ENCODE measurements at regions not wholly inside any gene's neighbourhood (a gene's known extent, or its start where the extent isn't known, plus 50 kb on each side); places are given as distances from the start of the nearest gene placed in this dataset.
A peak's percentile ranks its signal among the peaks of the same experiment; 100 is the strongest.

DNA sequence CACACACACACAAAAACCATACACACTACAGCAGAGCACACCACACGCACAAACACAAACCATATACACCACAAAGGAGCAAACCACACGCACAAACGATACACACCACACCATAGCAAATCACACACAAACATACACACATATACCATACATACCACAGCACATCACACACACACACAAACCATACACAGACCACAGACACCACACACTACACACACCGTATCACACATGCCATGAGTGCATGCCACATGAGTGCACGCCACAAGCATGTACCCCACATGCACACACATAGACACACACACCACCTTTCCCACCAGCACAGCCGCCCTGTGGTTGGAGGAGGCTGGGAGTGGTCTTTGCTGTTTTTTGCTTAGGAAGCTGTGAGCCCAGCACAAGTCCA is 517.1 kb upstream of the MYT1L start:
- H3K27me3 ChIP-seq (ENCODE audit: insufficient read depth in 3 of 3, low read length in 2 of 3) = no peaks in the 10 kb centered on the region
- ATAC-seq = no peak
- WGBS, 3 donors = 73 to 84% (median 81%) methylated on average over 6 of the region's 6 CpGs
- peaks cover 6% of the 10 kb centered on the region for H3K4me1 ChIP-seq
- no peaks in the 10 kb centered on the region for H3K36me3 ChIP-seq (ENCODE audit: insufficient read depth in 1 of 2, low read depth in 1 of 2)
- intact Hi-C loops (cut with DNase I) = loop anchor here in 1 of 2 donors (5.0 kb wide), 1 partner anchor 76 kb away; no protein-coding TSS in a partner anchor
- TF ChIP-seq, protein P1, sequence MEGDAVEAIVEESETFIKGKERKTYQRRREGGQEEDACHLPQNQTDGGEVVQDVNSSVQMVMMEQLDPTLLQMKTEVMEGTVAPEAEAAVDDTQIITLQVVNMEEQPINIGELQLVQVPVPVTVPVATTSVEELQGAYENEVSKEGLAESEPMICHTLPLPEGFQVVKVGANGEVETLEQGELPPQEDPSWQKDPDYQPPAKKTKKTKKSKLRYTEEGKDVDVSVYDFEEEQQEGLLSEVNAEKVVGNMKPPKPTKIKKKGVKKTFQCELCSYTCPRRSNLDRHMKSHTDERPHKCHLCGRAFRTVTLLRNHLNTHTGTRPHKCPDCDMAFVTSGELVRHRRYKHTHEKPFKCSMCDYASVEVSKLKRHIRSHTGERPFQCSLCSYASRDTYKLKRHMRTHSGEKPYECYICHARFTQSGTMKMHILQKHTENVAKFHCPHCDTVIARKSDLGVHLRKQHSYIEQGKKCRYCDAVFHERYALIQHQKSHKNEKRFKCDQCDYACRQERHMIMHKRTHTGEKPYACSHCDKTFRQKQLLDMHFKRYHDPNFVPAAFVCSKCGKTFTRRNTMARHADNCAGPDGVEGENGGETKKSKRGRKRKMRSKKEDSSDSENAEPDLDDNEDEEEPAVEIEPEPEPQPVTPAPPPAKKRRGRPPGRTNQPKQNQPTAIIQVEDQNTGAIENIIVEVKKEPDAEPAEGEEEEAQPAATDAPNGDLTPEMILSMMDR (IDR thresholded peaks at IDR 0.05) = no peak
- H3K27ac ChIP-seq = no peak overlapping the region
- no peak for DNase-seq
- H3K4me3 ChIP-seq = no peak overlapping the region
- H3K9me3 ChIP-seq = no peaks in the 10 kb centered on the region

DNA sequence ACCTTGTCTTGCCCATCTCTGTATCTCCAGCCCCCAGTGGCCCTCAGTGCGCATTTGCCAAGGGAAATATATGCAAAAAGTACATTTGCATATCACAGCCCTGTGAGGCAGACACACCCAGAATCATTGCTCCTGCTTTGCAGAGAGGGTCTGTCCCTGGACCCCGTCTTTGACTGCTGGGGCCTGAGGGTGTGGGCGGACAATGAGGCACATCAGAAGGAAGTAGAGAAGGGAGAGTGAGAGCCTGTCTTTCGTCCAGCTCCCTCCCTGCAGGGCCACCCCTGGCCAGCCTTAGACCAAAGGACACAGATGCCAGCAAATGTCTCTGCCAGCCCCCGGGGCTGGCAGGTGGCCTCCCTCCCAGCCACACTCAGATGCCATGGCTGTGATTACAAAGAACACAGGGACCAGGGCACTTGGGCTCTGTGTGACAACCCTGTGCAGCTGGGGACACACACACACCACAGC is 516.2 kb upstream of the MYT1L start:
- no peaks in the 10 kb centered on the region for H3K27me3 ChIP-seq (ENCODE audit: insufficient read depth in 3 of 3, low read length in 2 of 3)
- no peaks in the 10 kb centered on the region for H3K36me3 ChIP-seq (ENCODE audit: insufficient read depth in 1 of 2, low read depth in 1 of 2)
- H3K27ac ChIP-seq = peak overlapping the region; percentile 85
- no peak overlapping the region for H3K4me3 ChIP-seq
- peaks cover 6% of the 10 kb centered on the region for H3K4me1 ChIP-seq
- ATAC-seq (peak; percentile 51 to 76 (median 68)), DNase-seq (peak; percentile 34 to 63)
- TF ChIP-seq, protein P1 (IDR thresholded peaks at IDR 0.05) = no peak
- 20 to 26% (median 24%) methylated on average over 4 to 5 of the region's 5 CpGs for WGBS, 3 donors
- intact Hi-C loops (cut with DNase I) = loop anchor here in 1 of 2 donors (5.0 kb wide), 1 partner anchor 75 kb away; no protein-coding TSS in a partner anchor
- H3K9me3 ChIP-seq = no peaks in the 10 kb centered on the region

DNA sequence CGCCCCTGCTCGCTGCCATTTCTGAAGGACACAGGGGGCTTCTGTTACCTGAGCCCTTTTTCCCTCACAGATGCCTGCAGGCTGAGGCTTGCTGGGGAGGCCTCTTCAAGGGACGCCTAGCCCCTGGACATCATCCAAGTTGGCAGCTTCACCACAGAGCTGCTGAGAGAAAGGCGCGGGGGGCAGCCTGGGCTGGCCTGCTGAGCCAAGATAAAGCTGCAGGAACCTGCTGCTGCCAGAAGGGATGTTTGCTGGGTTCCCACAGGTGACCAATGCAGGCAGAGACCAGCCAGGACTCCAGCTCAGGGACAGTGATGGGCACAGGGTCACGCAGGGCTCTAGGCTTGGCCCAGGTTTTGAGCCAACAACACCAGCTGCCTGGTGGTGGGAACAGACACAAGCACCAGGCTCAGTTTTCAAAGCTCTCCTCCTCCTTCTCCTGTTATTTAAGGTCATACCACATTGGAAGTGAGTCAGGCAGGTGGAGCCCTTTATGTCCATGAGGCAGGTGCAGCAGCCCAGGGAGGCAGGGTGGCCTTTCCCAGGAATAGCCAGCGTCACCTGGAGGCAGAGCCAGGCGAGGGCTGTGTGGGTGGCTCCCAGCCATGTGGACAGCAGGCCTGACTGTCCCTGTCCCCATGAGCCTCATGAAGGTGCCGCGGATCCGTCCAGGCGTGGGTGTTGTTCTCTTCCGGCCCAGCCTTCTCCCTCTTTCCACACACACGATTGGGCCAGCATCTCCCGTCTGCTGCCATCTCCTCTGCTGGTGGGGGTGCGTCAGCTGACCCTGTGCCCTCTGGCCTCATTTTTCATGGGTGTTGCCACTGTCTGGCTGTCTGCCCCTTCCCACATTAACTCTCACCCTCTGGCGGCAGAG is 515.5 kb upstream of the MYT1L start:
- intact Hi-C loops (cut with DNase I) = loop anchor here in 1 of 2 donors (5.0 kb wide), 1 partner anchor 74 kb away; no protein-coding TSS in a partner anchor
- peak; percentile 72 to 86 for DNase-seq
- H3K27ac ChIP-seq = peak overlapping the region; percentile 85
- 17 to 27% (median 19%) methylated on average over 17 of the region's 17 CpGs for WGBS, 3 donors
- H3K9me3 ChIP-seq = no peaks in the 10 kb centered on the region
- H3K4me3 ChIP-seq = no peak overlapping the region
- no peaks in the 10 kb centered on the region for H3K27me3 ChIP-seq (ENCODE audit: insufficient read depth in 3 of 3, low read length in 2 of 3)
- H3K36me3 ChIP-seq (ENCODE audit: insufficient read depth in 1 of 2, low read depth in 1 of 2) = no peaks in the 10 kb centered on the region
- TF ChIP-seq, protein P1 (IDR thresholded peaks at IDR 0.05) = no peak
- peak; percentile 89 to 92 (median 91) for ATAC-seq
- peaks cover 6% of the 10 kb centered on the region for H3K4me1 ChIP-seq

DNA sequence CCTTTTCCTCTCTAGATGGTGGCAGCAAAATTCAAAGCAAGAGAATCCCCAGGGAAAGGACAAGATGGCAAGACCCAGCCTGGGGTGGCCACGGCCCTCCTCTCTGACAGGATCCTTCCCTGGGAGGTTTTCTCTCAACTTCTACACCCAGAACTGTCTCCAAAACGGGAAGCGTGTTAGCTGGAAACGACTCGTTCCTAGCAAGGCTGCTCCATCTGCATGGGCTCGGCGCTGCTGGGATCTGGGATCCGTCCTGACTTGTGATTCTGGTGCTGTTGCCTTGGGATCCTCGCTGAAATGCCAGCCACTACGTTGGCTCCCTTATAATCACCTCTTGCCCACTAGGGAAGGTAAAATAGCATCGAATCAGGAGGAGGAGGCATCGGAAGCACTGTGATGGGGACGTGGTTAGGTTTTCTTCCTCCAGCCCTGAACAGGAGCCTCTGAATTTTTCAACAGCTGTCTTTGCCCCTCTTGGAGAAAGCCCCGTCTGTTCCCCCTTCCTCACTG is 514.8 kb upstream of the MYT1L start:
- Histone ChIP-seq H3K9me3 (no peaks in the 10 kb centered on the region), H3K27me3 (ENCODE audit: insufficient read depth in 3 of 3, low read length in 2 of 3) (no peaks in the 10 kb centered on the region), H3K4me3 (no peak overlapping the region), H3K27ac (peak overlapping the region; percentile 85), H3K4me1 (peaks cover 6% of the 10 kb centered on the region), H3K36me3 (ENCODE audit: insufficient read depth in 1 of 2, low read depth in 1 of 2) (no peaks in the 10 kb centered on the region)
- ATAC-seq (no peak), DNase-seq (no peak)
- WGBS, 3 donors = 54 to 71% (median 67%) methylated on average over 14 of the region's 14 CpGs
- intact Hi-C loops (cut with DNase I) = loop anchor here in 1 of 2 donors (5.0 kb wide), 1 partner anchor 74 kb away; no protein-coding TSS in a partner anchor
- TF ChIP-seq, protein P1 (IDR thresholded peaks at IDR 0.05) = no peak
